ENCODE measurements at regions not wholly inside any gene's neighbourhood (a gene's known extent, or its start where the extent isn't known, plus 50 kb on each side); places are given as distances from the start of the nearest gene placed in this dataset.

GRCh38 chr3:181549266-181549665 lies 162.5 kb upstream of the SOX2 start:
- TF ChIP-seq, protein P1, sequence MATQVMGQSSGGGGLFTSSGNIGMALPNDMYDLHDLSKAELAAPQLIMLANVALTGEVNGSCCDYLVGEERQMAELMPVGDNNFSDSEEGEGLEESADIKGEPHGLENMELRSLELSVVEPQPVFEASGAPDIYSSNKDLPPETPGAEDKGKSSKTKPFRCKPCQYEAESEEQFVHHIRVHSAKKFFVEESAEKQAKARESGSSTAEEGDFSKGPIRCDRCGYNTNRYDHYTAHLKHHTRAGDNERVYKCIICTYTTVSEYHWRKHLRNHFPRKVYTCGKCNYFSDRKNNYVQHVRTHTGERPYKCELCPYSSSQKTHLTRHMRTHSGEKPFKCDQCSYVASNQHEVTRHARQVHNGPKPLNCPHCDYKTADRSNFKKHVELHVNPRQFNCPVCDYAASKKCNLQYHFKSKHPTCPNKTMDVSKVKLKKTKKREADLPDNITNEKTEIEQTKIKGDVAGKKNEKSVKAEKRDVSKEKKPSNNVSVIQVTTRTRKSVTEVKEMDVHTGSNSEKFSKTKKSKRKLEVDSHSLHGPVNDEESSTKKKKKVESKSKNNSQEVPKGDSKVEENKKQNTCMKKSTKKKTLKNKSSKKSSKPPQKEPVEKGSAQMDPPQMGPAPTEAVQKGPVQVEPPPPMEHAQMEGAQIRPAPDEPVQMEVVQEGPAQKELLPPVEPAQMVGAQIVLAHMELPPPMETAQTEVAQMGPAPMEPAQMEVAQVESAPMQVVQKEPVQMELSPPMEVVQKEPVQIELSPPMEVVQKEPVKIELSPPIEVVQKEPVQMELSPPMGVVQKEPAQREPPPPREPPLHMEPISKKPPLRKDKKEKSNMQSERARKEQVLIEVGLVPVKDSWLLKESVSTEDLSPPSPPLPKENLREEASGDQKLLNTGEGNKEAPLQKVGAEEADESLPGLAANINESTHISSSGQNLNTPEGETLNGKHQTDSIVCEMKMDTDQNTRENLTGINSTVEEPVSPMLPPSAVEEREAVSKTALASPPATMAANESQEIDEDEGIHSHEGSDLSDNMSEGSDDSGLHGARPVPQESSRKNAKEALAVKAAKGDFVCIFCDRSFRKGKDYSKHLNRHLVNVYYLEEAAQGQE (IDR thresholded peaks at IDR 0.05; ENCODE audit: insufficient read depth in 1 of 2, low read depth in 2 of 2, low read length in 2 of 2), result no peak
- no peak for TF ChIP-seq POLR2AphosphoS5 (IDR thresholded peaks at IDR 0.05; ENCODE audit: low read depth, low read length)
- no peak for TF ChIP-seq FOXP2 (optimal IDR thresholded peaks at IDR 0.05; ENCODE audit: borderline replicate concordance, extremely low read depth, extremely low read length, insufficient read depth)
- TF ChIP-seq TAF1 (IDR thresholded peaks at IDR 0.05; ENCODE audit: borderline replicate concordance, insufficient read depth, low read length), result no peak
- no peak for TF ChIP-seq SIN3A (IDR thresholded peaks at IDR 0.05; ENCODE audit: borderline replicate concordance, insufficient read depth, low read length)

Measured in PFSK-1 (cell line).